ENCODE measurements at regions not wholly inside any gene's neighbourhood (a gene's known extent, or its start where the extent isn't known, plus 50 kb on each side); places are given as distances from the start of the nearest gene placed in this dataset.

DNA sequence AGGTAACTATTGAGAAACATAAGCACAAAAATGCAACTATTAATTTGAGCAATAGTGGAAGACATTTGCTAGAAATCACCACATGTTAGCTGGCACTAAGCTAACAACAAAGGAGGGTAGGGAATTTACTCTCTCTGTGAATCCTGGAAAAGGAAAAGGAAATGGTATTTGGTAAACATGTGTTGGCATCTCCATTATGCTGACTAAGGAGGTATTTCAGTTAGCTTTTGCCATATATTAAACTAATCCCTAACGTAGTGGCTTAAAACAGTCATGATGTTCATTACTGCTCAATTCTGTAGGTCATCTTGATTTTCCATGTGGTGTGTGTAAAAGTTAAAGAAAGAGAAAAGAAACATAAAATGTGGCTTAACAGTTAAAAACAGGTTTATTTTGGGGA, 1686.5 kb upstream of the PCDH7 start:
- Histone ChIP-seq H3K36me3 (no peaks in the 10 kb centered on the region), H3K27me3 (no peaks in the 10 kb centered on the region), H3K4me3 (no peak overlapping the region), H3K9me3 (no peaks in the 10 kb centered on the region), H3K4me1 (no peaks in the 10 kb centered on the region), H3K27ac (no peak overlapping the region)
- TF ChIP-seq, protein P1, sequence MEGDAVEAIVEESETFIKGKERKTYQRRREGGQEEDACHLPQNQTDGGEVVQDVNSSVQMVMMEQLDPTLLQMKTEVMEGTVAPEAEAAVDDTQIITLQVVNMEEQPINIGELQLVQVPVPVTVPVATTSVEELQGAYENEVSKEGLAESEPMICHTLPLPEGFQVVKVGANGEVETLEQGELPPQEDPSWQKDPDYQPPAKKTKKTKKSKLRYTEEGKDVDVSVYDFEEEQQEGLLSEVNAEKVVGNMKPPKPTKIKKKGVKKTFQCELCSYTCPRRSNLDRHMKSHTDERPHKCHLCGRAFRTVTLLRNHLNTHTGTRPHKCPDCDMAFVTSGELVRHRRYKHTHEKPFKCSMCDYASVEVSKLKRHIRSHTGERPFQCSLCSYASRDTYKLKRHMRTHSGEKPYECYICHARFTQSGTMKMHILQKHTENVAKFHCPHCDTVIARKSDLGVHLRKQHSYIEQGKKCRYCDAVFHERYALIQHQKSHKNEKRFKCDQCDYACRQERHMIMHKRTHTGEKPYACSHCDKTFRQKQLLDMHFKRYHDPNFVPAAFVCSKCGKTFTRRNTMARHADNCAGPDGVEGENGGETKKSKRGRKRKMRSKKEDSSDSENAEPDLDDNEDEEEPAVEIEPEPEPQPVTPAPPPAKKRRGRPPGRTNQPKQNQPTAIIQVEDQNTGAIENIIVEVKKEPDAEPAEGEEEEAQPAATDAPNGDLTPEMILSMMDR (IDR thresholded peaks at IDR 0.05): no peak
- no peak for TF ChIP-seq POLR2A (IDR thresholded peaks at IDR 0.05)
- DNase-seq: no peak
- WGBS, 2 donors: 50 to 59% methylated on average over 1 of the region's 1 CpG
- intact Hi-C loops (cut with DNase I): no loop called here

- Histone ChIP-seq H3K27me3 (no peaks in the 10 kb centered on the region), H3K9me3 (no peaks in the 10 kb centered on the region), H3K4me1 (no peaks in the 10 kb centered on the region), H3K4me3 (no peak overlapping the region), H3K27ac (no peak overlapping the region), H3K36me3 (no peaks in the 10 kb centered on the region)
- intact Hi-C loops (cut with DNase I): no loop called here
- WGBS, 2 donors: 76 to 80% methylated on average over 5 of the region's 5 CpGs
- no peak for DNase-seq
- TF ChIP-seq, protein P1 (IDR thresholded peaks at IDR 0.05): no peak
- no peak for TF ChIP-seq POLR2A (IDR thresholded peaks at IDR 0.05)
Measured at GRCh38 chr4:29037501-29037900, 1682.7 kb upstream of the PCDH7 start.

DNA sequence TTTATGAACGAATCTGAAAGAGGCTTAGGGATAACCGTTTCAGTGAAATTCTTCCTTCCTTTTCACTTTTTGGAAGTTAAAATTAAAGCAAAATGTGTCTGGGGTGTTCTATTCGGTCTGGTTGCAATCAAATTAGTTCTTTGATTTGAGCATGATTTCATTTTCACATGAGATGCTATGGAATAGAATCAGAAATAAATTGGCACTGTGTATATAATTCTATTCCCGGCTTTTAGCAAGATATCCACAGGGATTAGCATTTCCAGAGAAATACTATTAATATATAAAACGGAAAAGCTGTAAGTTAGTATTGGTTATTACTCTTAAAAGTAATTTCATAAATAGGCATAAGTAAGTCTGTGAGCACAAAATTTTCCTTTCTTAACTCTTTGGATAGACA, 1676.8 kb upstream of the PCDH7 start:
- Histone ChIP-seq H3K4me3 (no peak overlapping the region), H3K36me3 (no peaks in the 10 kb centered on the region), H3K27ac (no peak overlapping the region), H3K4me1 (no peaks in the 10 kb centered on the region), H3K9me3 (peaks cover 0 to 9% (median 0%) of the 10 kb centered on the region in 3 donors), H3K27me3 (no peaks in the 10 kb centered on the region)
- 57 to 65% methylated on average over 5 of the region's 5 CpGs for WGBS, 2 donors
- TF ChIP-seq, protein P1 (IDR thresholded peaks at IDR 0.05): no peak
- TF ChIP-seq POLR2A (IDR thresholded peaks at IDR 0.05): no peak
- no peak for DNase-seq
- intact Hi-C loops (cut with DNase I): no loop called here

- no peak overlapping the region for H3K4me3 ChIP-seq
- H3K9me3 ChIP-seq: peaks cover 0 to 9% (median 0%) of the 10 kb centered on the region in 3 donors
- H3K36me3 ChIP-seq: no peaks in the 10 kb centered on the region
- H3K4me1 ChIP-seq: no peaks in the 10 kb centered on the region
- TF ChIP-seq POLR2A (IDR thresholded peaks at IDR 0.05): no peak
- TF ChIP-seq, protein P1 (IDR thresholded peaks at IDR 0.05): no peak
- no peak for DNase-seq
- H3K27me3 ChIP-seq: no peaks in the 10 kb centered on the region
- H3K27ac ChIP-seq: no peak overlapping the region
- intact Hi-C loops (cut with DNase I): no loop called here
- 9 to 30% methylated on average over 2 of the region's 2 CpGs for WGBS, 2 donors
Measured at GRCh38 chr4:29046186-29046585, 1674.0 kb upstream of the PCDH7 start.

GRCh38 chr4:29046781-29047180, 1673.4 kb upstream of the PCDH7 start:
- TF ChIP-seq POLR2A (IDR thresholded peaks at IDR 0.05): no peak
- TF ChIP-seq, protein P1 (IDR thresholded peaks at IDR 0.05): no peak
- H3K9me3 ChIP-seq: peaks cover 0 to 9% (median 0%) of the 10 kb centered on the region in 3 donors
- no peak overlapping the region for H3K4me3 ChIP-seq
- no peak overlapping the region for H3K27ac ChIP-seq
- 56 to 77% methylated on average over 1 to 2 of the region's 2 CpGs for WGBS, 2 donors
- no peaks in the 10 kb centered on the region for H3K4me1 ChIP-seq
- no peak for DNase-seq
- no peaks in the 10 kb centered on the region for H3K36me3 ChIP-seq
- intact Hi-C loops (cut with DNase I): no loop called here
- no peaks in the 10 kb centered on the region for H3K27me3 ChIP-seq
